OCI-LY1 (cell line): ENCODE measurements at regions not wholly inside any gene's neighbourhood (a gene's known extent, or its start where the extent isn't known, plus 50 kb on each side); places are given as distances from the start of the nearest gene placed in this dataset.

Experiments used
- H2AFZ ChIP-seq: fragments of 200-600 bp; sonication (generic), shearing (Covaris generic); 2 replicates; pipeline ENCODE4 v1.6.0; 2014; ENCODE audit warnings: antibody characterized with exemption, mild to moderate bottlenecking, low read length
- H3F3A ChIP-seq: fragments of 200-600 bp; sonication (generic), shearing (Covaris generic); 2 replicates; pipeline ENCODE4 v1.6.0; 2014; ENCODE audit warnings: mild to moderate bottlenecking, antibody characterized with exemption, low read length, moderate library complexity; ENCODE audit not compliant: insufficient read depth
- H3K27ac ChIP-seq: fragments of 200-600 bp; sonication (generic); 2 replicates; pipeline ENCODE4 v1.5.1; 2014; ENCODE audit warnings: low read length, mixed run types, mild to moderate bottlenecking, low read depth; ENCODE audit not compliant: poor library complexity, severe bottlenecking
- H3K27me3 ChIP-seq: fragments of 200-600 bp; sonication (generic); 2 replicates; pipeline ENCODE4 v1.6.0; 2014; ENCODE audit warnings: antibody characterized with exemption, mild to moderate bottlenecking, low read length, moderate library complexity; ENCODE audit not compliant: insufficient read depth
- H3K36me3 ChIP-seq: fragments of 200-600 bp; sonication (generic); 2 replicates; pipeline ENCODE4 v1.6.1; 2014; ENCODE audit warnings: mild to moderate bottlenecking, antibody characterized with exemption, low read length, moderate library complexity, mixed read lengths; ENCODE audit not compliant: insufficient read depth
- H3K4me1 ChIP-seq: fragments of 200-600 bp; sonication (generic); 2 replicates; pipeline ENCODE4 v1.5.1; 2014; ENCODE audit warnings: mild to moderate bottlenecking, low read length, moderate library complexity; ENCODE audit not compliant: insufficient read depth, severe bottlenecking
- H3K4me2 ChIP-seq: fragments of 200-600 bp; sonication (generic), shearing (Covaris generic); 2 replicates; pipeline ENCODE4 v1.6.1; 2014; ENCODE audit warnings: low read length
- H3K4me3 ChIP-seq: fragments of 200-600 bp; sonication (generic); 2 replicates; pipeline ENCODE4 v1.5.1; 2014; ENCODE audit warnings: low read length, low read depth, mild to moderate bottlenecking, mixed read lengths; ENCODE audit not compliant: poor library complexity, severe bottlenecking
- H3K79me2 ChIP-seq: fragments of 200-600 bp; shearing (Covaris generic); 2 replicates; pipeline ENCODE4 v1.6.1; 2016; ENCODE audit warnings: mixed run types, low read length, mixed read lengths; ENCODE audit not compliant: insufficient read depth
- H3K9ac ChIP-seq: fragments of 200-600 bp; sonication (generic), shearing (Covaris generic); 2 replicates; pipeline ENCODE4 v1.6.1; 2014; ENCODE audit warnings: mild to moderate bottlenecking, low read length, mixed read lengths
- H3K9me2 ChIP-seq: fragments of 200-600 bp; sonication (generic), shearing (Covaris generic); 2 replicates; pipeline ENCODE4 v1.6.1; 2014; ENCODE audit warnings: low read depth, mild to moderate bottlenecking, low read length, mixed read lengths
- H3K9me3 ChIP-seq: fragments of 200-600 bp; shearing (Covaris generic); 2 replicates; pipeline ENCODE4 v1.6.1; 2014; ENCODE audit warnings: low read length, mixed read lengths
- H4K20me1 ChIP-seq: fragments of 200-600 bp; sonication (generic), shearing (Covaris generic); 2 replicates; pipeline ENCODE4 v1.6.0; 2016; ENCODE audit warnings: mild to moderate bottlenecking, low read length; ENCODE audit not compliant: insufficient read depth
- EZH2 ChIP-seq: fragments of 200-600 bp; sonication (generic), shearing (Covaris generic); IDR thresholded peaks from 2 replicates; pipeline ENCODE4 v1.8.0; 2017; ENCODE audit warnings: borderline replicate concordance, mixed run types, mild to moderate bottlenecking, antibody characterized with exemption, low read length, moderate library complexity, mixed read lengths
- TF ChIP-seq, protein P1 (sequence below): fragments of 200-600 bp; sonication (generic), shearing (Covaris generic); IDR thresholded peaks from 2 replicates; pipeline ENCODE4 v1.5.1; 2017; ENCODE audit warnings: mild to moderate bottlenecking, antibody characterized with exemption, low read length, moderate library complexity, mixed read lengths

DNA sequence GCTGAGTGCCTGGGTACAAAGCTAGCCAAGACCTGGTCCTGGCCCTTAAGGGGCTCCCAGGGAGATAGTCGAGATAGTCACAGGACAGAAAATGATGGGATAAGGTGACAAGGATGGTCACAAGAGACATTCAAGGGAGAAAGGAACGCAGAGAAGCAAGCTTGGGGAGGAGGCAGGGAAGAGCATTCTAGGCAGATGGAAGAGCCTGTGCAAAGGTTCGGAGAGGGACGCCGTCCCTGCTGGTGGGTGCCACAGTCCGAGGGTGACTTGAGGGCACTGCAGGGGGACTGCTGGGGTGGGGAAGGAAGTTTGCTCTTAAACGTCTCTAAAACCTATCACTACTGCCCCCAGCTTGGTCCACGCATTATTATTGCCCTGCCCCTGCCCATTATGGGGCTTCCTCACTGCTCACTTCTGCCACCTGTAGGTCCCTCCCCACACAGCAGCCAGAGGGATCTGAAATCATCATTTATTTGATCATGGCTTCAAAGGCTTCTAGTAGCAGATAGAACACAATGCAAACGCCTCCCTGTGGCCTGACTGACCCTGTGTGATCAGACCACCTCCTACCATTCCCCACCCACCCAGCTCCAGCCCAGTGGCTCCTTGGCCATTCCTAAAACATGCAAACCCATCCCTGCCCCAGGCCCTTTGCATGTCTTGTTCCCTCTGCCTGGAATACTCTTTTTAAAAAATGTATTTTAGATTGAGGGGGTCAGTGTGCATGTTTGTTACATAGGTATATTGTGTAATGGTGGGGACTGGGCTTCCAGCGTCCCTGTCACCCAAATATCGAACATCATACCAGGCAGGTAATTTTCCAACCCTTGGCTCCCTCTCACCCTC, 60.3 kb downstream of the RMI2 start:
- no peak overlapping the region for H3K4me2 ChIP-seq
- no peak overlapping the region for H3K9ac ChIP-seq
- H3K9me3 ChIP-seq: no peaks in the 10 kb centered on the region
- no peaks in the 10 kb centered on the region for H3K27me3 ChIP-seq
- TF ChIP-seq, protein P1, sequence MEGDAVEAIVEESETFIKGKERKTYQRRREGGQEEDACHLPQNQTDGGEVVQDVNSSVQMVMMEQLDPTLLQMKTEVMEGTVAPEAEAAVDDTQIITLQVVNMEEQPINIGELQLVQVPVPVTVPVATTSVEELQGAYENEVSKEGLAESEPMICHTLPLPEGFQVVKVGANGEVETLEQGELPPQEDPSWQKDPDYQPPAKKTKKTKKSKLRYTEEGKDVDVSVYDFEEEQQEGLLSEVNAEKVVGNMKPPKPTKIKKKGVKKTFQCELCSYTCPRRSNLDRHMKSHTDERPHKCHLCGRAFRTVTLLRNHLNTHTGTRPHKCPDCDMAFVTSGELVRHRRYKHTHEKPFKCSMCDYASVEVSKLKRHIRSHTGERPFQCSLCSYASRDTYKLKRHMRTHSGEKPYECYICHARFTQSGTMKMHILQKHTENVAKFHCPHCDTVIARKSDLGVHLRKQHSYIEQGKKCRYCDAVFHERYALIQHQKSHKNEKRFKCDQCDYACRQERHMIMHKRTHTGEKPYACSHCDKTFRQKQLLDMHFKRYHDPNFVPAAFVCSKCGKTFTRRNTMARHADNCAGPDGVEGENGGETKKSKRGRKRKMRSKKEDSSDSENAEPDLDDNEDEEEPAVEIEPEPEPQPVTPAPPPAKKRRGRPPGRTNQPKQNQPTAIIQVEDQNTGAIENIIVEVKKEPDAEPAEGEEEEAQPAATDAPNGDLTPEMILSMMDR: peak; percentile 88
- TF ChIP-seq EZH2: no peak
- H3K36me3 ChIP-seq: no peaks in the 10 kb centered on the region
- H3K4me3 ChIP-seq: no peak overlapping the region
- no peaks in the 10 kb centered on the region for H3K79me2 ChIP-seq
- H3K4me1 ChIP-seq: peaks cover 2% of the 10 kb centered on the region
- H4K20me1 ChIP-seq: no peaks in the 10 kb centered on the region
- H3K9me2 ChIP-seq: no peaks in the 10 kb centered on the region
- H3K27ac ChIP-seq: no peak overlapping the region
- no peak overlapping the region for H2AFZ ChIP-seq
- H3F3A ChIP-seq: no peaks in the 10 kb centered on the region

DNA sequence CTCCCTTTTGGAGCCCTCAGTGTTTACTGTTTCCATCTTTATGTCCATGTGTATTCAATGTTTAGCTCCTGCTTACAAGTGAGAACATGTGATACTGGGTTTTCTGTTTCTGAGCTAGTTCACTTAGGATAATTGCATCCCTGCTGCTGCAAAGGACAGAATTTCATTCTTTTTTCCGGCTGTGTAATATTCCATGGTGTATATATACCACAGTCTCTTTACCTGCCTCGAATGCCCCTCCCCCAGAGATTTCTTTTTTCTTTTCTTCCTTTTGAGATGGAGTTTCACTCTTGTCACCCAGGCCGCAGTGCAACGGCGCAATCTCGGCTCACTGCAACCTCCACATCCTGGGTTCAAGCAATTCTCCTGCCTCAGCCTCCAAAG, 60.9 kb downstream of the RMI2 start:
- Histone ChIP-seq H3K9ac (no peak overlapping the region), H3K4me3 (no peak overlapping the region), H3K9me2 (no peaks in the 10 kb centered on the region), H3K4me2 (no peak overlapping the region), H3K9me3 (no peaks in the 10 kb centered on the region), H3K4me1 (peaks cover 5% of the 10 kb centered on the region), H4K20me1 (no peaks in the 10 kb centered on the region), H3F3A (no peaks in the 10 kb centered on the region), H3K36me3 (no peaks in the 10 kb centered on the region), H3K79me2 (no peaks in the 10 kb centered on the region), H3K27me3 (no peaks in the 10 kb centered on the region), H2AFZ (no peak overlapping the region), H3K27ac (no peak overlapping the region)
- TF ChIP-seq, protein P1: no peak
- TF ChIP-seq EZH2: no peak

DNA sequence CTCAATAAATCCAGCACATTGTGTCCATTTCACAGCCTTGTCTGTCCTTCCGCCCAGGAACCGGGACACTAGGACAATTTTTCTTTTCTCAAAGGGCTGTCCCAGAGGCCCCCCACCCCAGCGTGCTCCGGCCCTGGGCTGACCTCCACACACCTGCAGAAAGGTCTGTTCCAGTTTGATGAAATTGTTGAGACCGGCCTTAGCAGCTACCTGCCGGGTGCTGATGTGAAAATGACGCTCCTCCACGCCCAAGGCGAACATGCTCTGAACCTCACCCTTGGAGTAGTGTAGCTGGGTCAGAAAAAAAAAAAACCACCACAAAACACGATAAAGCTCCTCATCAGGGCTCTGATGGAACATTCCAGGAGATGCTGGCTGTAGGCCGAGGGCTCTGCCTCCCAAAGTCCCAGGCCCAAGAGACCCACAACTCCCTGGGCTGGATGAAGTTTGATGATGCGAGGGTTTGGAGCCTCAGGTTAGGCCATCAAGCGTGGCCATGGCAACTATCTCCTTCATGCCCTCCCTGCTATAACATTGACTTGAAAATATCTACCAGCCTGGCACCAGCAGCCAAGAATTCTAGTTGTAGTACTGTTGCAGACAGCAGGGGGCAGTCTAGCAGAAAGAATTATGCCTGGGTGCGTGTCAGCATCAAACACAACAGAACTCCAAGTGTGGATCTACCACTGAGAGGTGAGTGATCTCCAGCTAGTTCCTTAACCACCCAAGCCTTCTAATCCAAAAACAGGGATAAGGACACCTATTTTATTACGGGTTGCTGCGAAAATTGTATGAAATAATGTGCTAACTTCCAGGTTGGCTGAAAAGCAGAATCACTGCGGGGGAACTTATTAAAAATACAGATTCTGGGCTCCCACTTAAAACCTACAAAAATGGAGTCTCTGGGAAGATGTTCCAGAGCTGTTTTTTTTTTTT, 62.1 kb downstream of the RMI2 start:
- TF ChIP-seq, protein P1: peak; percentile 88
- no peak for TF ChIP-seq EZH2
- H3K27ac ChIP-seq: no peak overlapping the region
- H2AFZ ChIP-seq: no peak overlapping the region
- no peak overlapping the region for H3K4me2 ChIP-seq
- no peaks in the 10 kb centered on the region for H3K9me2 ChIP-seq
- H3F3A ChIP-seq: no peaks in the 10 kb centered on the region
- H3K79me2 ChIP-seq: no peaks in the 10 kb centered on the region
- H3K4me1 ChIP-seq: peaks cover 5% of the 10 kb centered on the region
- H3K4me3 ChIP-seq: no peak overlapping the region
- no peaks in the 10 kb centered on the region for H3K9me3 ChIP-seq
- no peak overlapping the region for H3K9ac ChIP-seq
- no peaks in the 10 kb centered on the region for H3K36me3 ChIP-seq
- no peaks in the 10 kb centered on the region for H3K27me3 ChIP-seq
- no peaks in the 10 kb centered on the region for H4K20me1 ChIP-seq
